ENCODE measurements at regions not wholly inside any gene's neighbourhood (a gene's known extent, or its start where the extent isn't known, plus 50 kb on each side); places are given as distances from the start of the nearest gene placed in this dataset.

GRCh38 chr2:150710041-150710440 is 222.6 kb upstream of the RND3 start:
- DNase-seq (ENCODE audit: low spot score), result no peak

DNA sequence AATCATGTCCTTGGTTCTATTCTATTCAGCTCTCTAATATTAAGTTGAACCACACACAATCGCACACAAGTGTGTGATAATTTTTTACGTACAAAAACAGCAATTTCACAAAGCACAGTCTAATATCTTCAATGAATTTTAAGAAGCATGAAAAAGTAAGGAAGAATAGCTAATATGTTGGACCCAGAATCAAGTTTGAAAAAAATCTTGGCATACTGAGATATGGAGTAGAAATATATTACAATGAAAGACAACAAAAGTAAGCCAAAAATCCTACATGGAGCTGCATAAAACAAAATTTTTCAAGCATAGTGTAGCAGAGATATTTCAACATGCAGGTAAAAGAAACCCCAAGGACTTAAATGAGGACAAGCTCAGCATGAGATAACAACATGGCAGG is 219.1 kb upstream of the RND3 start:
- DNase-seq (ENCODE audit: low spot score), result no peak

- no peak for DNase-seq (ENCODE audit: low spot score)
These were observed 218.3 kb upstream of the RND3 start for GRCh38 chr2:150705767-150706166.

DNA sequence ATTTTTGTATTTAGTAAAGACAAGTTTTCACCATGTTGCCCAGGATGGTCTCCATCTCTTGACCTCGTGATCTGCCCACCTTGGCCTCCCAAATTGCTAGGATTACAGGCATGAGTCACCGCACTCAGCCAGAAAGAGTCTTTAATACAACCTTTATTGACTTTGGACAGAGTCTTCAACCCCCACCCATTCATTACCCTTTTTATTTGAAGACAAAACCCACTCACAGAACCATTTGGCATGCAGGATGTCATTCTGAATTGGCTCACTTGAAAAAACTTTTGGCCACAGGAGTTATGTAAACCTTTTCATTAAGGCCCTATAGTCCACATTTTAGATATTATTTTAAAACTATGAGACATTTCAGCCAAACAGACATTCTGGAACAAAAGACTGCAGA is 217.9 kb upstream of the RND3 start:
- no peak for DNase-seq (ENCODE audit: low spot score)

GRCh38 chr2:150702791-150703190 is 215.3 kb upstream of the RND3 start:
- no peak for DNase-seq (ENCODE audit: low spot score)

DNA sequence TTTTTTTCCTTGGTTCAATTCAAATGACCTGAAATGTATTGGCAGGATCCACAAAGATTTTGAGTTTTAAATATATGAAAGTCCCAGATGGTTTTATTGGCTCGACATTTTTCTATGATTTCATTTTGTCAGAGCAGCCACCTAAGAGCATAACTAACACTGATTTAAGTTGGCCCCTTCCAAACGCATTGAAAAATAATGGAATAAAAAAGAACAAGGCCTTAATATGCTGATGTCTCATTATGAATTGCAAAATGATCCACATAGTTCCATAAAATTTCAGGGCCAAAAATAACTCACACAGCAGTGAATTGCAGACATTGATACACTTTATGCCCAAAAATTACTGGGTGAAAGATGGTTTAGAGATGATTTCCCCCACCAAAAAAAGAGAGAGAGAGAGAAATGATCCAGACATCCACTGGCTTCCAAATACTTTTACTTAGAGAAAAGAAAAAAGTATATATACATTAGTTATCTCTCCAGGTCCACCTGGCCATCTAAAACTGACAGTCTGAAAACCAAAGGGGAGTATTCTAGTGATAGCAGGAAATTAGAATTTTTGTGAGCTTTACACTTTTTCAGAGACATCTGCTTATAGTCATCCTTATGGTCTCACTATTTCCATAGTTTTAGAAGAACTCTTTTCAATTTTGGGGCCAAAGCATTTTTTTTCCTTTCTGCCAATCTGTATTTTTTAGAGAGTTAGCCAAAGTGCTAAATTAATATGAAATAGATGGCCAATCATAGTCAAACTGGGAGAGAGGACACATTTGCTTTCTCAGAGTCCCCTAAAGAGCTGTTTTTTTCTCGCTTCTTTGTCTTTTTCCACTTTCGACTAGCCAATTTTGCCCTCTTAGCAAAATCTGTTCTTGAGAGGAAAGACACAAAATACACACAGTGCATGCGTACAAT is 213.5 kb upstream of the RND3 start:
- no peak for DNase-seq (ENCODE audit: low spot score)

DNA sequence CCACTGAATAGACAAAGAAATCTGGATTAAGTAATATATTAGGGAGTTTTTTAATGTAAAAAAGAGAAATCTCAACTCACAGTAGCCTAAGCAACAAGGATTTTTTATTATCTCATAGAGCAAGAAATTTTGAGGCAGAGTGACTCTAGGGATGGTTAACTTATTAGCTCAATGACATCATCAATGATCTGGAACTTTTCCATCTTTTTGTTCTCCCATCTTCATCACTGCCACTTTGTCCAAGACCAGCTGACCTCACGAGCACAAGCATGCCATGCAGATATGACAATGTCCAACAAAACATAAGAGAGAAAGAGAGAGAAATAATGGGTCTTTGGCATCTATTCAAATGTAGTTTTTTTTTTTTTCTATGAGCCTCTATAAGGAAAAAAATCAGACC is 211.8 kb upstream of the RND3 start:
- DNase-seq (ENCODE audit: low spot score), result no peak

GRCh38 chr2:150698016-150698661 is 210.7 kb upstream of the RND3 start:
- DNase-seq (ENCODE audit: low spot score), result no peak

GRCh38 chr2:150697596-150697995 is 210.1 kb upstream of the RND3 start:
- no peak for DNase-seq (ENCODE audit: low spot score)

DNA sequence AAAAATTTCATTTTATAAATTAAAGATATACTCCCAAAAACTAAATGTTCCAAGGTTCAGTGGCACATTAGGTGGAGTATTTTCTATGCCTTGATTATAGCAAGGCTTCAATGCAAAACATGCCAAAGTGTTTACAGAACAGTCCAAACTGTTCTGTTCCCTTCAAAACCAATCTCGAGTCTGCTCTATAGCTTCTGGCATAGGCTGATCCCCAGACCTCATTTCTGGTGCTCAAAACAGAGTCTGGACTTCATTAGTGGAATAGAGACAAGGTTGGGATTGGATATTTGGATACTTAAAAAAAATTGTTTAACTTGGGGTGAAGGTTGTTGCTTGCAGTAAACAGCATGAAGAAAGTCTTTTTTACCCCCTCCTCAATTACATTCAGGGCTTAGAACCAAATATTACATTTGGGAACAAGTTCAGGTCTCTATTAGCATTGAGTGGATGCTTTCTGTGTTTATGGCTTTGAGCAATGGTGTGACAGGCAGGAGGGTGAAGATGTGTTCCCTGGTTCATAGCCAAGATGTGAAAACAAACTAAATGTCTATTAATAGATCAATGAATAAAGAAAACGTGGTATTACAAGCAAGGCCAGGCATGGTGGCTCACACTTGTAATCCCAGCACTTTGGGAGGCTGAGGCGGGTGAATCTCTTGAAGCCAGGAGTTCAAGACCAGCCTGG is 208.1 kb upstream of the RND3 start:
- DNase-seq (ENCODE audit: low spot score), result no peak

DNA sequence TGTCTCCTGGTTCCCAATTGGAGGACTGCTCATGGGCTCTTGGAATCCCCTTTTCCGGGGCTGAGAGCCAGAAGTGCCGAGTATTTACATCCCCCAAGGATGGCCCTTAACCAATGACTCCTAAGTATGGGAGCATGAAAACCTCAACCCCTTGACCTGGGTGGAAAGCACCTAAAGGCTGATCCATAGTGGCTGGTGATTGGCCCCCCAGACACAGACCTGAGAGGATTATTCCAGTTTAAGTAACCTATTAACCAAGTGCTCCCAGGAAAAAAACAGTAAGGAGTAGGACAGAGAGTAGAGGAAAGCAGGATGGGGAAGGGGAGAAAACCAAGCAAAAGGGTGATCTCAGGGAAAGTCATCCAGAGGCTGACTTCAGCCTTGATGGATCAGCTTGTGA is 206.1 kb upstream of the RND3 start:
- DNase-seq (ENCODE audit: low spot score), result no peak

DNA sequence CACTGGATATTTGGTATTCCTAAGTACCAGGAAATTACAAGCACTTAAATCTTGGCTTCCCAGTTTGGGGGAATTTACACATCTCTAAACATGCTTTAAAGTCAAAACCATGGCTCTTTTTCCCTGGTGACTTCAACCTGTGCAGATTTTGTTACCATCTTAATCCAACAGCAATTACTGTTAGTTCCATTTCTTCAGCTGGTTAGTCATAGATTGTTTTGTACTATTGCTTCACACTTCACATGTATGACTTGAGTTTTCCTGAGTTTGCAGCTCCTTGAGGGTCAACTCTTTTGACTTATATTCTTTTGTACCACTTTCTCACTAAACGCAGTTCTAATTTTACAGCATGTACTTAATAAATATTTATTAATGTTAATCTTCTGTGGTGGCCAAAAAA is 203.4 kb upstream of the RND3 start:
- DNase-seq (ENCODE audit: low spot score), result no peak

- no peak for DNase-seq (ENCODE audit: low spot score)
These were observed 202.8 kb upstream of the RND3 start for GRCh38 chr2:150690261-150690660.

GRCh38 chr2:150689590-150689989 is 202.1 kb upstream of the RND3 start:
- DNase-seq (ENCODE audit: low spot score), result no peak

- no peak for DNase-seq (ENCODE audit: low spot score)
These were observed 200.5 kb upstream of the RND3 start for GRCh38 chr2:150688016-150688415.

DNA sequence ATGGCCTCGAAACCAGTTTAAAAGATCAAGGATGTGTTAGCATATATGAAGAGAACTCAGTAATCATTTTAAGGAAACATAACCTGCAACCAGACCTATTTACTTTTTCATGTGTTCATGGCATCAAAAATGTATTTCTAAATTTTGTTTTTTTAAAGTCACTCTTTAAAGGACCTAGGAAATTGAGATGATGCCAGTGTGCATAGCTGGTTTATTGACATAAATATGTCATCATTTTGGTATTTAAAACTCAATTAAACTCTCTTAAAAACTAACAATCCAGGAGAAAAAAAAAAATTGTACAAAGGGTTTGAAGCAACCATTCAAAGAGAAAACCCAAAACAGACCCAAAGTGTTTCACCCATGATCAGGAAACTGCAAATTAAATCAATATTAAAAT is 198.9 kb upstream of the RND3 start:
- DNase-seq (ENCODE audit: low spot score), result no peak

DNA sequence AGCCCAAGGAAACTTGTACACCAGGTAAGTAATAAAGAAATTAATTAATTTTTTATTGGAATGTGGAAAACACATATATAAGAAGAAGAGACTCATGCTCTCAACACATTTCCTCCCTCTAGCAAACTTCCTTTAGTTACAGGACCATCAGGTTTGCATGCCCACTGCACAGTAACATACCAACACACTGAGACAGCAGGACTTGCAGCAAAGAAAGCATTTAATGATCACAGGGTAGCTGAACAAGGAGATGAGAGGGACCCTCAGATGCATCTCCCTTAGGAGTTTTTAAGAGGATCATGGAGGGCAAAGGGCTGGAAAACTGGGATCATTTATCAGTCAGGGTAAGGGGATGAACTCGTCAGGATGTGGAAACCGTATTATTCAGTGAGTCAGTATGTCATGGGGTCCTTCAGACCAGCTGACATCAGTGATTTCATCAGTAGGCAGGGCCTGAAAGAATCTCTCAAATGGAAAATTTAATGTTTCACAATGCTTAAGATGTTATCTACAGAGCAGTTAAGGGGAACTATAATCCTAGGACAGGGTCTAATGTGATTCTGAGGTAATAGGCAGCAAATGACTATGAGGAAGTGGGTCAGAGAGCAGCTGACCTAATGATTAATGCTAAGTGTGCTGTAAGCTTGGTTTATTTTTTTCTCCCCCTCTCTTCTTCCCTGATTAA is 193.8 kb upstream of the RND3 start:
- DNase-seq (ENCODE audit: low spot score), result peak; percentile 72

DNA sequence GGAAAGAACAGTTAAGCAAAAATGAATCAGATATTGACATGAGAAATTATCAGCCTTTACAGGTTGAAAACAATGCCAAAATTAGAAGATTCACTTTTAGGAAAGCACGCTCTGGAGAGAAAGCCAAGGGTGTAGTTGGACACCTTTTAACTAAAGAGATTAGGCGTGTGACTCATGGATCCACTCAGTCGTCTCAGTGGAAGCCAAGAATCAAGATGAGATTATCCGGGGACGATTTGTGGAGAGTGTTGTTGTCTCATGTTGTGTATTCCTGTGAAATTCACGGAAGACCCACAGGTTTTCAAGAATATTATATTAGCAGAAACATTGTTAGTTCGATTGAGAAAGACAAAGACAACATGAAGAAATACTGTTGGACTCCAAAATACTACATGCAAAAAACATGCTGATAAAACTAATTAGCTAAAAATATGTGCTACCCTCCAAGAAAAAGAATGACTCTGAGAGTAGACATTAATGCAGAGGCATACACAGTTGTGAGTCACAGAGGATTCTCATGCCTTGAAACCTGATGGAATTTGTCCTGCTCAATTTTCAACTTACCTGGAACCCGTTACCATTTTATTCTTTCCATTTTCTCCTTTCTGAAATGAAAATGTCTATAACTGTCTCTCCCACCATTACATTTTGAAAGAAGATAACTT is 192.1 kb upstream of the RND3 start:
- no peak for DNase-seq (ENCODE audit: low spot score)

DNA sequence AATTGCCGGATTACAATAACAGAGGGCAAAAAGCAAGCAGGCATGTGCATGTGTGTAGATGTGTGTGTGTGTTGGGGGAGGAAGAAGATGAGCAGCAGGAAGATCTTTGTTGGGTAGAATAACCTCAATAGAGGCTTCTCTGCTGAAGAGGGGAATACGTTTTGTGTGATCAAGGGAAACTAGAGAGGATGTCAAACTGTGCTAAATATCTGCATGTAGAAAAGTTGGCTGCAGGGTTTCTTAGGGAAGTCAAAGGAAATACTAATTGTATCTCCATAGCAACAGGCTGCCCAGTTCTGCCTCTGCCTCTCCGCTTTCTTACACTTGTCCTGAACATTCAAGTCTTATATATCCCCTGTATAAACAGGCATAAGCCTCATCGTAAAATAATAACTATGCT is 190.1 kb upstream of the RND3 start:
- no peak for DNase-seq (ENCODE audit: low spot score)

- DNase-seq (ENCODE audit: low spot score), result no peak
These were observed 189.4 kb upstream of the RND3 start for GRCh38 chr2:150676747-150677383.

- DNase-seq (ENCODE audit: low spot score), result no peak
These were observed 188.3 kb upstream of the RND3 start for GRCh38 chr2:150675807-150676206.

All from H4 (cell line).